GM23338 (cell line): ENCODE measurements at regions not wholly inside any gene's neighbourhood (a gene's known extent, or its start where the extent isn't known, plus 50 kb on each side); places are given as distances from the start of the nearest gene placed in this dataset.

Experiments used
- ATAC-seq: fragments of 200-7000 bp; cut with Tn5 transposase; 3 replicates; pipeline ENCODE4 v1.9.1; 2020
- DNase-seq: peaks from one replicate; pipeline ENCODE4 v3.0.0-alpha.2; 2015; ENCODE audit warnings: low spot score
- H2AFZ ChIP-seq: fragments of 200-600 bp; sonication (generic); 2 replicates; pipeline ENCODE4 v1.8.0; 2016; ENCODE audit warnings: antibody characterized with exemption, mild to moderate bottlenecking, moderate library complexity
- H3F3A ChIP-seq: fragments of 200-600 bp; sonication (generic); replicated peaks from 2 replicates; pipeline ENCODE4 v1.8.0; 2017; ENCODE audit warnings: antibody characterized with exemption, mixed run types, low read depth
- H3K27ac ChIP-seq: fragments of 200-600 bp; sonication (generic); 2 replicates; pipeline ENCODE4 v1.6.1; 2016; ENCODE audit warnings: low read depth
- H3K27me3 ChIP-seq: fragments of 200-600 bp; sonication (generic); 2 replicates; pipeline ENCODE4 v1.8.0; 2016; ENCODE audit warnings: mild to moderate bottlenecking, mixed run types, moderate library complexity; ENCODE audit not compliant: insufficient read depth
- H3K36me3 ChIP-seq: fragments of 200-600 bp; sonication (generic); 2 replicates; pipeline ENCODE4 v1.8.0; 2016; ENCODE audit warnings: mild to moderate bottlenecking; ENCODE audit not compliant: insufficient read depth
- H3K4me1 ChIP-seq: fragments of 200-600 bp; sonication (generic); 2 replicates; pipeline ENCODE4 v1.8.0; 2016; ENCODE audit warnings: mild to moderate bottlenecking, moderate library complexity; ENCODE audit not compliant: insufficient read depth
- H3K4me2 ChIP-seq: fragments of 200-600 bp; sonication (generic); 2 replicates; pipeline ENCODE4 v1.7.1; 2017; ENCODE audit warnings: mixed run types
- H3K4me3 ChIP-seq: fragments of 200-600 bp; sonication (generic); 2 replicates; pipeline ENCODE4 v1.6.1; 2016; ENCODE audit warnings: mixed run types
- H3K79me2 ChIP-seq: fragments of 200-600 bp; sonication (generic); replicated peaks from 2 replicates; pipeline ENCODE4 v1.8.0; 2017; ENCODE audit warnings: mild to moderate bottlenecking; ENCODE audit not compliant: insufficient read depth
- H3K9me2 ChIP-seq: fragments of 200-600 bp; sonication (generic); 2 replicates; pipeline ENCODE4 v1.8.0; 2017; ENCODE audit not compliant: insufficient read depth
- H4K20me1 ChIP-seq: fragments of 200-600 bp; sonication (generic); replicated peaks from 2 replicates; pipeline ENCODE4 v1.8.0; 2017; ENCODE audit warnings: mild to moderate bottlenecking; ENCODE audit not compliant: insufficient read depth
- H3K27ac Mint-ChIP-seq: 2 replicates; pipeline ENCODE4 v1.8.0; 2020; ENCODE audit warnings: inconsistent platforms, mild to moderate bottlenecking, moderate library complexity, mixed read lengths
- H3K27me3 Mint-ChIP-seq: 3 replicates; pipeline ENCODE4 v1.8.0; 2022; ENCODE audit warnings: low read depth, mild to moderate bottlenecking, moderate library complexity, mixed read lengths, inconsistent platforms; ENCODE audit not compliant: insufficient read depth, poor library complexity
- H3K36me3 Mint-ChIP-seq: 3 replicates; pipeline ENCODE4 v1.8.0; 2021; ENCODE audit warnings: low read depth, mild to moderate bottlenecking, inconsistent platforms, moderate library complexity, mixed read lengths
- H3K4me1 Mint-ChIP-seq: 3 replicates; pipeline ENCODE4 v1.8.0; 2020; ENCODE audit warnings: mild to moderate bottlenecking, inconsistent platforms, mixed read lengths
- H3K4me3 Mint-ChIP-seq: 3 replicates; pipeline ENCODE4 v1.8.0; 2021; ENCODE audit warnings: moderate library complexity, mild to moderate bottlenecking, inconsistent platforms, mixed read lengths
- H3K9me3 Mint-ChIP-seq: 3 replicates; pipeline ENCODE4 v1.8.0; 2020; ENCODE audit warnings: moderate library complexity, mild to moderate bottlenecking, inconsistent platforms, mixed read lengths
- CREB1 ChIP-seq: fragments of 250-450 bp; sonication (Bioruptor Pico); IDR thresholded peaks from 2 replicates; pipeline ENCODE4 v1.5.0; 2020; ENCODE audit warnings: low read depth, mild to moderate bottlenecking, moderate library complexity
- EZH2 ChIP-seq: fragments of 200-600 bp; sonication (generic); IDR thresholded peaks from one replicate; pipeline ENCODE4 v1.8.0; 2017; ENCODE audit warnings: antibody characterized with exemption, mild to moderate bottlenecking, low read depth; ENCODE audit not compliant: unreplicated experiment
- EZH2phosphoT487 ChIP-seq: fragments of 200-600 bp; sonication (generic); IDR thresholded peaks from one replicate; pipeline ENCODE4 v1.8.1; 2018; ENCODE audit warnings: antibody characterized with exemption; ENCODE audit not compliant: unreplicated experiment
- JUNB ChIP-seq: IDR thresholded peaks from one replicate; pipeline ENCODE4 v1.6.1; 2016; ENCODE audit warnings: antibody characterized with exemption; ENCODE audit not compliant: unreplicated experiment
- NANOG ChIP-seq: IDR thresholded peaks from 2 replicates; pipeline ENCODE4 v1.6.1; 2016; ENCODE audit warnings: antibody characterized with exemption, borderline replicate concordance
- POLR2AphosphoS5 ChIP-seq: IDR thresholded peaks from 2 replicates; pipeline ENCODE4 v1.6.1; 2016; ENCODE audit warnings: antibody characterized with exemption, low read depth
- STAT1 ChIP-seq: IDR thresholded peaks from one replicate; pipeline ENCODE4 v1.6.1; 2016; ENCODE audit warnings: antibody characterized with exemption; ENCODE audit not compliant: unreplicated experiment
- ZNF114 ChIP-seq: fragments of 250-450 bp; sonication (Bioruptor Pico); IDR thresholded peaks from 2 replicates; pipeline ENCODE4 v1.5.0; 2020; ENCODE audit warnings: mild to moderate bottlenecking, moderate library complexity
- ZNF331 ChIP-seq: fragments of 250-450 bp; sonication (Bioruptor Pico); IDR thresholded peaks from 2 replicates; pipeline ENCODE4 v1.5.0; 2020; ENCODE audit warnings: low read depth, mild to moderate bottlenecking, moderate library complexity
- TF ChIP-seq, protein P1 (sequence below): IDR thresholded peaks from 2 replicates; pipeline ENCODE4 v1.6.1; 2016; ENCODE audit warnings: antibody characterized with exemption
- TF ChIP-seq, protein P2 (sequence below): IDR thresholded peaks from one replicate; pipeline ENCODE4 v1.6.1; 2018; ENCODE audit warnings: antibody characterized with exemption; ENCODE audit not compliant: unreplicated experiment

DNA sequence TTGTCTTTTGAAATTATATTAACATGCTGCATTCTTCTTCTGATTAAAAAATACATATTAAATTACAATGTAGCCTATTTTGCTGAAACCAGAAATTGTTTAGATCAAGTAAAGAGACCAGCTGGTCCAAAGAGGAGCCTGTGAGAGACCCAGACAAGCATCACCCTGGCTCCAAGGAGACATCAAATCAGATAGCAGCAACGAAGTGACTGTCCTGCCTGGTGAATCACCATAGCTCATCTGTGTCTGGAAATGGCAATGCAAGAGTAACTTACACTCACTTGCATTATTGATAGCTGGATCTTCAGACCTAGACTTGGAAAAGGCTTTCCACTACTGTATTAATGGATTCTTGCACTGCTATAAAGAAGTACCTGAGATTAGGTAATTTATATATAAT is 169.1 kb downstream of the KCTD12 start:
- H3K9me3 Mint-ChIP-seq: no peaks in the 10 kb centered on the region
- no peak overlapping the region for H2AFZ ChIP-seq
- no peak overlapping the region for H3K27ac ChIP-seq
- H3K4me3 Mint-ChIP-seq: no peak overlapping the region
- H3K27me3 Mint-ChIP-seq: peaks cover 2% of the 10 kb centered on the region
- no peak overlapping the region for H3K4me2 ChIP-seq
- no peaks in the 10 kb centered on the region for H4K20me1 ChIP-seq
- no peak overlapping the region for H3K27ac Mint-ChIP-seq
- H3K79me2 ChIP-seq: no peaks in the 10 kb centered on the region
- no peaks in the 10 kb centered on the region for H3K36me3 Mint-ChIP-seq
- no peaks in the 10 kb centered on the region for H3F3A ChIP-seq
- H3K4me3 ChIP-seq: no peak overlapping the region
- peaks cover 15% of the 10 kb centered on the region for H3K9me2 ChIP-seq
- H3K4me1 Mint-ChIP-seq: peaks cover 13% of the 10 kb centered on the region
- ATAC-seq (no peak), DNase-seq (no peak)
- no peaks in the 10 kb centered on the region for H3K27me3 ChIP-seq
- no peaks in the 10 kb centered on the region for H3K36me3 ChIP-seq
- H3K4me1 ChIP-seq: 0 out of 2 replicates have a peak, but pooled peaks cover 6% of the 10 kb centered on the region
- TF ChIP-seq STAT1: no peak
- no peak for TF ChIP-seq POLR2AphosphoS5

DNA sequence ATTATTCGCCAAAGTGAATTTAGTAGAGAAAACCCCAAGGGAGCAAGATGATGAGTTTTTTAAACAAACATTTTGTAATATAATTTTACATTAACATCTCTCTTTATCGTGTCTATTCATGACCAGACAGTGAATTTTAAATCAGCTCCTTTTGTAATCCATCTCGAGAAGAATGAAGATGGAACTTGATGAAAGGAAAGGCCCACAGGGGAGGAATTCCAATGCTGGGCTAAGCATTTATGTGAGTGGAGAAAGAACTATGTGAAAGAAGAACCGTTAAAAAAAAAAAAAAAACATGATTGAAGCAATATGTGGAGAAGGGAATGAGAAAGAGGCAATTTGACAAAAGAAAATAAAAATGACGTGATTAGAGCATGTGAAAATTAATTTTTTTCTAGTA is 170.6 kb downstream of the KCTD12 start:
- ATAC-seq (no peak; the same call in 2 of the 3 replicates), DNase-seq (peak; percentile 24)
- Histone ChIP-seq H3K9me2 (peaks cover 11% of the 10 kb centered on the region), H3K27ac (no peak overlapping the region), H3F3A (no peaks in the 10 kb centered on the region), H3K4me3 (no peak overlapping the region), H3K79me2 (no peaks in the 10 kb centered on the region), H2AFZ (no peak overlapping the region), H3K4me2 (peak overlapping the region; percentile 19; the same call in 1 of the 2 replicates), H3K27me3 (no peaks in the 10 kb centered on the region), H3K4me1 (0 out of 2 replicates have a peak, but pooled peaks cover 6% of the 10 kb centered on the region), H4K20me1 (no peaks in the 10 kb centered on the region), H3K36me3 (no peaks in the 10 kb centered on the region)
- no peaks in the 10 kb centered on the region for H3K36me3 Mint-ChIP-seq
- H3K27me3 Mint-ChIP-seq: peaks cover 2% of the 10 kb centered on the region
- no peaks in the 10 kb centered on the region for H3K9me3 Mint-ChIP-seq
- no peak overlapping the region for H3K4me3 Mint-ChIP-seq
- H3K27ac Mint-ChIP-seq: peak overlapping the region; percentile 13; the same call in 1 of the 2 replicates
- no peak for TF ChIP-seq ZNF331
- TF ChIP-seq CREB1 (CRISPR knock-in tag): no peak
- TF ChIP-seq, protein P1, sequence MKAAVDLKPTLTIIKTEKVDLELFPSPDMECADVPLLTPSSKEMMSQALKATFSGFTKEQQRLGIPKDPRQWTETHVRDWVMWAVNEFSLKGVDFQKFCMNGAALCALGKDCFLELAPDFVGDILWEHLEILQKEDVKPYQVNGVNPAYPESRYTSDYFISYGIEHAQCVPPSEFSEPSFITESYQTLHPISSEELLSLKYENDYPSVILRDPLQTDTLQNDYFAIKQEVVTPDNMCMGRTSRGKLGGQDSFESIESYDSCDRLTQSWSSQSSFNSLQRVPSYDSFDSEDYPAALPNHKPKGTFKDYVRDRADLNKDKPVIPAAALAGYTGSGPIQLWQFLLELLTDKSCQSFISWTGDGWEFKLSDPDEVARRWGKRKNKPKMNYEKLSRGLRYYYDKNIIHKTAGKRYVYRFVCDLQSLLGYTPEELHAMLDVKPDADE: no peak
- no peak for TF ChIP-seq NANOG
- TF ChIP-seq, protein P2, sequence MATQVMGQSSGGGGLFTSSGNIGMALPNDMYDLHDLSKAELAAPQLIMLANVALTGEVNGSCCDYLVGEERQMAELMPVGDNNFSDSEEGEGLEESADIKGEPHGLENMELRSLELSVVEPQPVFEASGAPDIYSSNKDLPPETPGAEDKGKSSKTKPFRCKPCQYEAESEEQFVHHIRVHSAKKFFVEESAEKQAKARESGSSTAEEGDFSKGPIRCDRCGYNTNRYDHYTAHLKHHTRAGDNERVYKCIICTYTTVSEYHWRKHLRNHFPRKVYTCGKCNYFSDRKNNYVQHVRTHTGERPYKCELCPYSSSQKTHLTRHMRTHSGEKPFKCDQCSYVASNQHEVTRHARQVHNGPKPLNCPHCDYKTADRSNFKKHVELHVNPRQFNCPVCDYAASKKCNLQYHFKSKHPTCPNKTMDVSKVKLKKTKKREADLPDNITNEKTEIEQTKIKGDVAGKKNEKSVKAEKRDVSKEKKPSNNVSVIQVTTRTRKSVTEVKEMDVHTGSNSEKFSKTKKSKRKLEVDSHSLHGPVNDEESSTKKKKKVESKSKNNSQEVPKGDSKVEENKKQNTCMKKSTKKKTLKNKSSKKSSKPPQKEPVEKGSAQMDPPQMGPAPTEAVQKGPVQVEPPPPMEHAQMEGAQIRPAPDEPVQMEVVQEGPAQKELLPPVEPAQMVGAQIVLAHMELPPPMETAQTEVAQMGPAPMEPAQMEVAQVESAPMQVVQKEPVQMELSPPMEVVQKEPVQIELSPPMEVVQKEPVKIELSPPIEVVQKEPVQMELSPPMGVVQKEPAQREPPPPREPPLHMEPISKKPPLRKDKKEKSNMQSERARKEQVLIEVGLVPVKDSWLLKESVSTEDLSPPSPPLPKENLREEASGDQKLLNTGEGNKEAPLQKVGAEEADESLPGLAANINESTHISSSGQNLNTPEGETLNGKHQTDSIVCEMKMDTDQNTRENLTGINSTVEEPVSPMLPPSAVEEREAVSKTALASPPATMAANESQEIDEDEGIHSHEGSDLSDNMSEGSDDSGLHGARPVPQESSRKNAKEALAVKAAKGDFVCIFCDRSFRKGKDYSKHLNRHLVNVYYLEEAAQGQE: no peak
- no peak for TF ChIP-seq EZH2phosphoT487
- no peak for TF ChIP-seq EZH2
- TF ChIP-seq JUNB: no peak
- TF ChIP-seq ZNF114: no peak
- TF ChIP-seq POLR2AphosphoS5: no peak
- TF ChIP-seq STAT1: no peak
- peaks cover 13% of the 10 kb centered on the region for H3K4me1 Mint-ChIP-seq
